ENCODE measurements at regions not wholly inside any gene's neighbourhood (a gene's known extent, or its start where the extent isn't known, plus 50 kb on each side); places are given as distances from the start of the nearest gene placed in this dataset.

- in situ Hi-C loops (cut with MboI; ENCODE audit: low pct_unique_long_range_greater_than_20kb, low sequenced_read_pairs, unreplicated experiment): no loop called here
- no peak for TF ChIP-seq CTCF (IDR thresholded peaks at IDR 0.05; ENCODE audit: extremely low read depth, insufficient read depth, missing control alignments)
- DNase-seq (ENCODE audit: low spot score): no peak
Observed at GRCh38 chr12:28766398-28766797, 382.7 kb upstream of the FAR2 start.

DNA sequence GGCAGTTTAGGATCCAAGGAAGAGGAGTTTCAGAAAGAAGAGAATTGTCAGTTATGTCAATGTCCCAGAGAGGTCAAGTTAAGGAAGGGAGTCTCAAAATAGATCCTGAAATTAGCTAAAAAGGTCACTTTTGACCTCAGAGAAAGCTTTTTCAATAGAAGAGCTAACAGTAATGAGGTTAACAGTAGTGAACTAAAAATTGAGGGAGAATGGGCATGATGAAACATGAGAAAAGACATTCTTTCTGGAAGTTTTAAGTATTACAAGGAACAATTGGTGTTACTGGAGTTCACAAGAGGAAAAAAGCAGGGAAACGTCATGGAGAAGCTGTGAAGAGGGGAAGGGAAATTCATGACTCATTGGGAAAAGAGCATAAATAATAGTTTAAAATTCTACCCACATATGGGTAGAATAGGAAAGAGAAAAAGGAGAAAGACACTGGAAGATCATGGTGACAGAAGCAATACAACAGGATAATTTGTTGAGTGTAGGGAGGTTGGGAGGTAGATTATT, 381.2 kb upstream of the FAR2 start:
- TF ChIP-seq CTCF (IDR thresholded peaks at IDR 0.05; ENCODE audit: extremely low read depth, insufficient read depth, missing control alignments): no peak
- in situ Hi-C loops (cut with MboI; ENCODE audit: low pct_unique_long_range_greater_than_20kb, low sequenced_read_pairs, unreplicated experiment): no loop called here
- no peak for DNase-seq (ENCODE audit: low spot score)

DNA sequence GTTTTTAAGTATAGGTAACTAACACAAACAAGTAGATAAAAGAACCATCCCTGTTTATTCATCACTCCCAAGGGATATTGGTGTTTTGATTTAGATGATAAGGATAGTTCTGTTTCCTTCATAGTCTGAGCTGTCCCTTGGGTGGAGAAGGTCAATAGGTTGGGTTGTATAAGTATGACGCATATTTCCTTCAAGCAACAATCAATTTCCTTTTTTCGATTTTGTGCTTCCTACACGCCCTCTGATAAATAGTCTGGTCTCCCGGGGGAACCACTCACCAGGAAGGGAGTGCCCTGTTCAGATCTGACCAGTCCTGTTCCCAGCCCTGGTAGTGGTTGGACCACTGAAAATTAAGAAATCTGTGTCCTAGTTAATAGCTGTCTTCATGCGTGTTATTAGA, 378.8 kb upstream of the FAR2 start:
- DNase-seq (ENCODE audit: low spot score): no peak
- TF ChIP-seq CTCF (IDR thresholded peaks at IDR 0.05; ENCODE audit: extremely low read depth, insufficient read depth, missing control alignments): no peak
- in situ Hi-C loops (cut with MboI; ENCODE audit: low pct_unique_long_range_greater_than_20kb, low sequenced_read_pairs, unreplicated experiment): no loop called here

- in situ Hi-C loops (cut with MboI; ENCODE audit: low pct_unique_long_range_greater_than_20kb, low sequenced_read_pairs, unreplicated experiment): no loop called here
- no peak for TF ChIP-seq CTCF (IDR thresholded peaks at IDR 0.05; ENCODE audit: extremely low read depth, insufficient read depth, missing control alignments)
Observed at GRCh38 chr12:28771968-28772367, 377.1 kb upstream of the FAR2 start.

DNA sequence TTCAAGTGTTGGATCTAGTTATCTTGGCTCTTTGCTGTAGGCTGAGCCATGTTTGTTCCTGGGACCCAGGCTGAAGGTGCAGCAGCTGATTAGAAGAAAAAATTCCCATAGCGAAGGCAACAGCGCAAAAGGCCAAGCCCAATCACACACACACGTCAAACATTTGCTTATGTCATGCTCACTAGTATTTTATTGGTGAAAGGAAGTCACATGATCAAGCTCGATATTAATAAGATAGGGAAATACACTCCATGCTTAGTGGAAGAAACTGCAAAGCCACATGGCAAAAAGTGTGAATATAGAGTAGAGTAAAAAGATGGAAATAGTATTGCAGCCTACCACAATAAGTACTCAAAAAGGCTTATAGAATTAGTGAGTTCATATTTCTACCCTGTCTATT, 373.5 kb upstream of the FAR2 start:
- no peak for DNase-seq (ENCODE audit: low spot score)
- no peak for TF ChIP-seq CTCF (IDR thresholded peaks at IDR 0.05; ENCODE audit: extremely low read depth, insufficient read depth, missing control alignments)
- in situ Hi-C loops (cut with MboI; ENCODE audit: low pct_unique_long_range_greater_than_20kb, low sequenced_read_pairs, unreplicated experiment): no loop called here

More at GRCh38 chr12:28771968-28772367, 377.1 kb upstream of the FAR2 start:
- no peak for DNase-seq (ENCODE audit: low spot score)

DNA sequence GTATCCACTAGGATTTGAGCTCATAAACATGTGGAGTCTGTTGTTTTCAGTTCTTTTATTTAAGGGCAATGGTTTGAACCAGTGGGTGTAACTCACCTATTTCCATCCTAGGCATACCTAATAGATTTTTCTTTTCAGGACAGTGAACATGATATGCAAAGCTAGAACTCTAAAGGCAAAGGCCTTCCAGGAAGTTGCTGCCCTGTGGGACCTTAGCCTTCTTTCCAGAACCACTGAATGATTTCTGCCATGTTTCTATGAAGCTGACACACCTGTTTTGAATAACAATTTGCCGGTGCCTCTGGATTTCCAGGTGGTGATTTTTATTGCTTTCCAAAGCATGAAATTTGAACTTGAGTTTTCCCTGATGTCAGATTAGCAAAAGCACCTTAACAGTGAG, 372.9 kb upstream of the FAR2 start:
- TF ChIP-seq CTCF (IDR thresholded peaks at IDR 0.05; ENCODE audit: extremely low read depth, insufficient read depth, missing control alignments): no peak
- in situ Hi-C loops (cut with MboI; ENCODE audit: low pct_unique_long_range_greater_than_20kb, low sequenced_read_pairs, unreplicated experiment): no loop called here
- DNase-seq (ENCODE audit: low spot score): no peak

Measured in GM13977 (cell line).